GM11168 (cell line): ENCODE measurements at regions not wholly inside any gene's neighbourhood (a gene's known extent, or its start where the extent isn't known, plus 50 kb on each side); places are given as distances from the start of the nearest gene placed in this dataset.
"Not testable (repeated sequence)": the region's sequence is repeated elsewhere in the genome, so short reads cannot be mapped to it uniquely, and the experiment has no call there.

Experiments used
- in situ Hi-C: fragments of 300-500 bp; cut with MboI; formaldehyde crosslinking; loops from one replicate; pipeline ENCODE4 v1.12.0; 2022; ENCODE audit warnings: low sequenced_read_pairs; ENCODE audit not compliant: unreplicated experiment

DNA sequence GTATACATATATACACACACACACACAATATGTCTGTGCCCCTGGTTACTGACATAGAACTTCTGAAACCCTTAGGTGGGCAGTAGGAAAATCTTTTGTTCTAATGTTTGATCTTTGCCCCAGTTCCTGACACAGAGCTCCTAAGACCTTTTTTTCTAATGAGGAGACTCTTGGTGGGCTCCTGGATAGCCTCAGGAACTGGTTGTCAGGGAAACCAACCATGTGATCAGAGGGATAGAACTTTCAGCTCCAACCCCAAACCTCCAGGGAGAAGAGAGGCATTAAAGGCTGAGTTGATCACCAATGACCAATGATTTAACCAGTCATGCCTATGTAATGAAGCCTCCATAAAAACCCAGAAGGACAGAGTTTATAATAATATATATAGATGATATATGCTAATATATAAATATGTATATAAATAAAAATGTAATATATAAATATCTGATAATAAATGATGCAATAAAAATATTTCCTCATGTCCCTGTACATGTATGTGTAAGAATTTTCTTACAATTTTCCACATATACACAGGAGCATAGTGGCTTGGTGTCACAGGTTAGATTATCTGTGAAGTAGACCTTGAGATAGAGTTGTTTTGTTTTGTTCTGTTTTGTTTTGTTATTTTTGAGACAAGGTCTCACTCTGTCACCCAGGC is 93.3 kb downstream of the GPX5 start:
- in situ Hi-C loops, result no loop called here

DNA sequence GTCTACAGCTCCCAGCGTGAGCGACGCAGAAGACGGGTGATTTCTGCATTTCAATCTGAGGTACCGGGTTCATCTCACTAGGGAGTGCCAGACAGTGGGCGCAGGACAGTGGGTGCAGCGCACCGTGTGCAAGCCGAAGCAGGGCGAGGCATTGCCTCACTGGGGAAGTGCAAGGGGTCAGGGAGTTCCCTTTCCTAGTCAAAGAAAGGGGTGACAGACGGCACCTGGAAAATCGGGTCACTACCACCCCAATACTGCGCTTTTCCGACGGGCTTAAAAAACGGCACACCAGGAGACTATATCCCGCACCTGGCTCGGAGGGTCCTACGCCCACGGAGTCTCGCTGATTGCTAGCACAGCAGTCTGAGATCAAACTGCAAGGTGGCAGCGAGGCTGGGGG is 95.6 kb downstream of the GPX5 start:
- in situ Hi-C loops, result not testable (repeated sequence)

DNA sequence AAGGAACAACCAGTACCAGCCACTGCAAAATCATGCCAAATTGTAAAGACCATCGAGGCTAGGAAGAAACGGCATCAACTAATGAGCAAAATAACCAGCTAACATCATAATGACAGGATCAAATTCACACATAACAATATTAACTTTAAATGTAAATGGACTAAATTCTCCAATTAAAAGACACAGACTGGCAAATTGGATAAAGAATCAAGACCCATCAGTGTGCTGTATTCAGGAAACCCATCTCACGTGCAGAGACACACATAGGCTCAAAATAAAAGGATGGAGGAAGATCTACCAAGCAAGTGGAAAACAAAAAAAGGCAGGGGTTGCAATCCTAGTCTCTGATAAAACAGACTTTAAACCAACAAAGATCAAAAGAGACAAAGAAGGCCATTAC is 97.6 kb downstream of the GPX5 start:
- in situ Hi-C loops, result not testable (repeated sequence)

DNA sequence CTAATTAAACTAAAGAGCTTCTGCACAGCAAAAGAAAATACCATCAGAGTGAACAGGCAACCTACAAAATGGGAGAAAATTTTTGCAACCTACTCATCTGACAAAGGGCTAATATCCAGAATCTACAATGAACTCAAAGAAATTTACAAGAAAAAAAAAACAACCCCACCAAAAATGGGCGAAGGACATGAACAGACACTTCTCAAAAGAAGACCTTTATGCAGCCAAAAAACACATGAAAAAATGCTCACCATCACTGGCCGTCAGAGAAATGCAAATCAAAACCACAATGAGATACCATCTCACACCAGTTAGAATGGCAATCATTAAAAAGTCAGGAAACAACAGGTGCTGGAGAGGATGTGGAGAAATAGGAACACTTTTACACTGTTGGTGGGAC is 100.7 kb downstream of the GPX5 start:
- in situ Hi-C loops, result not testable (repeated sequence)

DNA sequence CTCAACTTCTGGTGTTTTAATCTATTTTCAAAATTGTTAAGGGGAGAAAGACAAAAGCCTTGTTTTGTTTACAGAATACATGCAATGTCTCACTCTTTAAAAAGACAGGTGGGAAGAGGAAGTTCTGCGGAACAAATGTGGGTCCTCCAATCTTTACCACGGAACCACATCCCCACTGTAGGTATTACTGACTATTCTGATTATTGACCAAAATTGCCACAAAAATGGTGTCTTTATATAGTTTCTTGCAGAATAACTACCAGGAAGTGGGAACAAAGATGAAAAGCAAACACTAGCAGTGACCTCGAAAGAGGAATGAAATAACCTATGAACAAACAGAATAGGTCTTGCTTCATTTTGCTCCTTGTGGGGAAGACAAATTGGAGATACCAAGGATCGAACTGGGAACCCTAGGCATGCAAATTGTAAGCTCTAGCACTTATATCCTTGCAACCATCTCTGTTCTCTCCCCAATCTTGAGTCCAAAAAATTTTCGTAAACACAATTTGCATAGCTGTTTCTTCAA is 106.7 kb downstream of the GPX5 start:
- in situ Hi-C loops, result no loop called here

DNA sequence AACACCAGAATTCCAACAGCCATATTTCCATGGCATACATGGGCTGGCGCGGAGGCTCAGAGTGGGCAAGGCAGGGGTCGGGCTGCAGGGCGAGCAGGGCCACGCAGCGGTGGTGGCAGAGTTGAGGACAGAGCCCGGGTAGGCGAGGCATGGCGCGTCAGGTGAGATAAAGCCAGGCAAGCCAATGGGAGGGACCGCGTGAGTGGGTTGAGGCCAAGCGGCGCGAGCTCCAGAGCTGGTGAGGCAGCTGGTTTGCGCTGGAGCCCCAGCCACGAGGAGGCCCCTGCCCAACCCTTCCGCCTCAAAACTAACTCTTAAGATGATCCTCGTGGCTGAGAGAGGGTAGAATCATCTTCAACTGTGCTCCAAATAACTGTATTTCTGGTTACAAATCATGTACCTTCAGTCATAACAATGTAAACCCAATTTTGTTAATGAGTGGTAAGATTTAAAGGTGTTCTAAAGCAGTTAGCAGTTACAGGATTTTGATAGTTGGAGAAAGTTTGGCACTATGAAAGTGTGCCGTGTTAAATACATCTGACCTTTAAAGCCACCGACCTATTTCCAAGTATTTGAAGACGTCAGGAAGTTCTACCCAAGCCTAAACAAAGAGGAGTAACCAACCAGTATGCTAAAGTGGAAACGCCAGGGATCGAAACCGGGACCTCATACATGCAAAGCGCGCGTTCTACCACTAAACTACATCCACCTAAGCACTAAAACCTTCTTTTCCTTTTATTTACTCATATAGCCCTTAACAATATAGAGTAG is 107.9 kb downstream of the GPX5 start:
- in situ Hi-C loops, result no loop called here

DNA sequence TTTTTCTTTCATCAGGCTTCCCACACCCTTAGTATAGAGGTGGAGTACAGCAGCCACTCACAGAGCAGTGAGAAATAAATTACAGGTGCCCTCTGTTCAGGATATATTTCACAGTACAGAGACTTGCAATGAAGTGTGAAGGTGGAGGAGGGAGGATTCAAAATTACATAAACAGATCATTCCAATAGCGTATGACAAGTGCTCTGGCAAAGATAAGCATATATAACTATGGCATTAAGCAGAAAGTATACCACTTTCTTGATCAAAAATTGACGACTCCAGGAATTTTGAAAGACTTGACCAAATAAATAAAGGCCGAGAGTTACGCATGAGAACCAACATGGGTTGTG is 108.7 kb downstream of the GPX5 start:
- in situ Hi-C loops, result no loop called here

DNA sequence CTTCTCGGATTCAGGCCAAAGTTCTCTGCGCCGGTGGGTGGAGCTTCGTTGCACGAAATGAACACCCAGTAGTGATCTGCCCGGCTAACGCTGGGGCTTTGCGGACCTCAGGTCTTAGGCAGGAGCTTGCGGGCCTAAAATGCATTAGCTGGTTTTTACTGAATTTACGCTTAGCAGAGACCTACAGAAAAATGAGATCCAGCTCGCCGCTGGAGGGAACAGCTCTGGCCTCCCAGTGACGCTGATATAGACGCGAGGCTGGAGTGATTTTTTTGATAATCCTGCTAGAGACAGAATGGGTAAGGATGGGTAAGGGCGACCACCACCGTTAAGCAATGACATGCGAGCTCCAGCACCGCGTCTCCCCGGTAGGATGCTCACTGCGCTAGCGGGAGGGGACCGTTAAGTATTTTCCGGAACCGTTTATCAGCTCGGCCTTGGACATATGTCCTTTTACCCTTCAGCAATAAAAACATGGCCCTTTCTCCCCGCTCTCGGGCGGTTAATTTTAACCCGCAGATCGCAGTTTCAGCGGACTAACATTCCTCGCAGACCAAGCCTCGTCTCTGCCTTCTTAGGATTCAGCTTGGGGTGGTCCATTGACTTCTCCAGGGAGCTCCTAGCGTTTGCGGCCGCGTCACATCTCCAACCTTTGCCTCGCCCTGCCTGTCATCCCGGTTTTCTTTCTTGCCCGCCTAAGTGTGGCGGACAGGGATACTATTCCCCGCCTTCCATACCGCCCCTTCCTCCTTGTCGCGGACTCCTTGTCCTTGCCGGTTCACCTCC is 109.3 kb downstream of the GPX5 start:
- in situ Hi-C loops, result no loop called here

DNA sequence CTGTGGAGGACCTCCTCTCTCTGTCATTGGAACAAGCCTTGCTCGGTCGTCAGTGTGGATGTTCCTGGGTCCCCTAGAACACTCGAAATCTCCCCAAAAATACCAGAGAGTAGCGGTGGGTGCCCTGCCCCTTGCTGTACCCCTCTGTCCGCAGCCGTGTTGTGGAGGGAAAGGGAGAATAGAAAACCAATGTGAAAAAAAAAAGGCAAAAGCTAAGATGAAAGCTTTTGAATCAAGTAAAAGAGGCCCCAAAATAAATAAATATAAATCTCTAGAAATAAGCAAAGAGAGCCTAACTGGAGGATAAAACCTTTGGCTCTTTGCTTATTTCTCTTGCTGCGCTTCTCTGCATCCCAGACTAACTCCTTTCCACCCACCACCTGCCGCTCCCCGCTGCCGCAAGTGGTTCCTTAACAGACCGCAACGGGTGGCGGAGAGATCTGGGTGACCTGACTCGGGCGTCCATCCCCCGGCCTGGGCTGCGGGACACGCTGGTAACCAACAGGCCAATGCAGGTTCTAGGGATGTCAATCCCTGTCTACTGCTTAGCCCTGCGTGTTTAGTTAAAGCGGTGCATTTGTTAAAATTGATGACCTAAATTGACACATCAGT is 110.0 kb downstream of the GPX5 start:
- in situ Hi-C loops, result no loop called here

DNA sequence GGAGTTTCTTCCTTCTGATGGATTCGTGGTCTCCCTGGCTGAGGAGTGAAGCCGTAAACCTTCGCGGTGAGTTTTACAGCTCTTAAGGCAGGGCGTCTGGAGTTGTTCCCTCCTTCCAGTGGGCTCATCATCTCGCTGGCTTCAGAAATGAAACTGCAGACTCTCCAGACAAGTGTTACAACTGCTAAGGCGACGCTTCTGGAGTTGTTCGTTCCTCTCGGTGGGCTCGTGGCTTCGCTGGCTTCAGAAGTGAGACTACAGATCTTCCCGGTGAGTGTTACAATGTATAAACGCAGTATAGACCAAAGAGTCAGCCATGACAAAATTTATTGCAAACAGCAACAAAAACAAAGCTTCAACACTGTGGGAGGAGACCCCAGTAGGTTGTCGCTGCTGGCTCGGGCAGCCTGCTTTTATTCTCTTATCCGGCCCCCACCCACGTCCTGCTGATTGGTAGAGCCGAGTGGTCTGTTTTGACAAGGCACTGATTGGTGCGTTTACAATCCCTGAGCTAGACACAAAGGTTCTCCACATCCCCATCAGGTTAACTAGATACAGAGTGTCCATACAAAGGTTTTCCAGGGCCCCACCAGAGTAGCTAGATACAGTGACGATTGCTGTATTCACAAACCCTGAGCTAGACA is 113.2 kb downstream of the GPX5 start:
- in situ Hi-C loops, result no loop called here

DNA sequence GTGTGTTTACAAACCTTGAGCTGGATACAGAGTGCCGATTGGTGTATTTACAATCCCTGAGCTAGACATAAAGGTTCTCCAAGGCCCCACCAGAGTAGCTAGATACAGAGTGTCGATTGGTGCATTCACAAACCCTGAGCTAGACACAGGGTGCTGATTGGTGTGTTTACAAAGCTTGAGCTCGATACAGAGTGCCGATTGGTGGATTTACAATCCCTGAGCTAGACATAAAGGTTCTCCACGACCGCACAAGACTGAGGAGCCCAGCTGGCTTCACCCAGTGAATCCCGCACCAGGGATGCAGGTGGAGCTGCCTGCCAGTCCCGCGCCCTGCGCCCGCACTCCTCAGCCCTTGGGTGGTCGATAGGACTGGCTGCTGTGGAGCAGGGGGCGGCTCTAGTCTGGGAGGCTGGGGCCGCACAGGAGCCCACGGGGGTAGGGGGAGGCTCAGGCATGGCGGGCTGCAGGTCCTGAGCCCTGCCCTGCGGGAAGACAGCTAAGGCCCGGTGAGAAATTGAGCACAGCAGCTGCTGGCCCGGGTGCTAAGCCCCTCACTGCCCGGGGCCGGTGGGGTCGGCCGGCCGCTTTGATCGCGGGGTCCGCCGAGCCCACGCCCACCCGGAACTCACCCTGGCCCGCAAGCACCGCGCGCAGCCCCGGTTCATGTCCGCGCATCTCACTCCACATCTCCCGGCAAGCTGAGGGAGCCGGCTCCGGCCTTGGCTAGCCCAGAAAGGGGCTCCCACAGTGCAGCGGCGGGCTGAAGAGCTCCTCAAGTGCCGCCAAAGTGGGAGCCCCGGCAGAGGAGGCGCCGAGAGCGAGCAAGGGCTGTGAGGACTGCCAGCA is 114.0 kb downstream of the GPX5 start:
- in situ Hi-C loops, result not testable (repeated sequence)

DNA sequence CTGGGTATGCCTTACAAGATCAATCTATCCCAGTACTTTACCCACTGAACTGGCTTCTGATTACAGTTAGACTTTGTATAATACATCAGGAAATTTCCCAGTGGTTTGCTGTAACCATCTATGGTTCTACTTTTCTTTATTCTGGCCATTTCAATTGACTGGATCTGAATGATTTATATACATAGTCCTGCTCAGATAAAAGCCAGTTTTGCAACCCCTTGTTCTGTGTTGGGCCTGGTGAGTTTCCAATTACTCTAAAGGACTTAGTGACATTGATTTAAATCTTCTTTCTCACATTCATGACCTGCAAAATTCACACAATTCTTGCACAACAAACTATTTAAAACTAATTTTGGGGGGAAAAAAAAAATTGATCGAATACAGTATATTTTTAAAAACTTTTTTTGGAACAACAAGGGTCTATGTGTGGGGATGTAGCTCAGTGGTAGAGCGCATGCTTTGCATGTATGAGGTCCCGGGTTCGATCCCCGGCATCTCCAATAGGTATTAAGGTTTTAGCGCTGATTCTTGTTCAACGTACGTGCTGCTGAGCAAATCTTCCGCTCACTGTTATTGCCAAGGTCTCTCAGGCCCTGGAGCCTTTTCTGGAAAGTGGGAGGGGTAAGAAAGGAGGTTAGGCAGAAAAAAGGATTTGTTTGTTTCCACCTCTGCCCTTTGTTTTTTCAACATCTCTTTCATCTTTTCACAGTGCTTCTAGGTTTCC is 117.5 kb downstream of the GPX5 start:
- in situ Hi-C loops, result no loop called here

DNA sequence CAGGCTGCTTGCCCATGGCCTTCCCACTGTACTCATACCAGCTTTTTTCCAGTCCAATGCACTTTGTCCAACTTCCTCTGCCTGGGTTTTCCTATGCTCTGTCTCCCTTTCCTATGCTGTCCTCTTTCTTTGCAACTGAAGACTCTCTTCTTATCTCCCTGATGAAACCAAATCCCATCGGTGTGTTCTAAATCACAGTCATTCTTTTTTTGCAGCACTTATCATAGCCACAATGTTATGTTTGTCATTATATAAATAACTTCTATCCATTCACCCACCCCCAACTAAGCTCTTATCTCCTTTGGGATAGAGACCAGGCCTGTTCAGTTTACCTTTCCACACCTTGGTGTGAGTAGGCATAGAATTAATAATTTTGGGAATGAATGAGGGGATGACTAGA is 121.0 kb downstream of the GPX5 start:
- in situ Hi-C loops, result no loop called here

DNA sequence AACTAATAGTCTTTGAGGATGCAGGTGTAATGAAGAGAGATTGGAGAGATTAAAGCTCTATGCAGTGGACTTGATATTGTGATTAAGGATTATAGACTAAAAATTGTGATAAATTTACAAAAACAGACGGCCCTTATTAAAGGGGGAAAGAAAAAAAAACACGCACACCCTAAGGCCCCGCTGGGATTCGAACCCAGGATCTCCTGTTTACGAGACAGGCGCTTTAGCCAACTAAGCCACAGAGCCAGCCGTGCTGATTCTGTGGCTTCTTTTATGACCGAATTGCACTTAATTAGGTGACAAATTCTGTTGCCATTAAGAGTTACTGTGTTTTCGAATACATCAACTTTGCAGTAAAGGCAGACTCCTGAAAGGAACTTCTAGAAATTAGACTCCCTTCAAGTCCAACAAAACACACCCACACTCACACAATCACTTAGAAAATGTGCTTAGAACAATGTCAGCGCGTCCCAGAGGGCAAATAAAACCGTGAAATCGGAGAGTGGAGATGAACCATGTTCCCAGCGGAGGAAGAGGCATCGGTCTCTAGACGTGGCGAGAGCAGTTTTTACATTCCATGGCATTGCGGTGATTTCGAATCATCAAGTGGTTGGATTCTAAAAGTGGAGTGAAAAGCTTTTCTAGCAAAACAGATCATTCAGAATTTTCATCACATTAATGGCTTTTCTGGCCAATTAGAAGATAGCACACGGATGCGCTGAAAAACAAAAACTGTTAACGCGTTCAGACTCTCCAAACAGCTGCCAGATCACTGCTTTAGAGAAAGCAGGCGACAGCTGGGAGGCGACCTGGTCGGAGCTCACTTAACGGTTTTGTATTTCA is 122.6 kb downstream of the GPX5 start:
- in situ Hi-C loops, result no loop called here

DNA sequence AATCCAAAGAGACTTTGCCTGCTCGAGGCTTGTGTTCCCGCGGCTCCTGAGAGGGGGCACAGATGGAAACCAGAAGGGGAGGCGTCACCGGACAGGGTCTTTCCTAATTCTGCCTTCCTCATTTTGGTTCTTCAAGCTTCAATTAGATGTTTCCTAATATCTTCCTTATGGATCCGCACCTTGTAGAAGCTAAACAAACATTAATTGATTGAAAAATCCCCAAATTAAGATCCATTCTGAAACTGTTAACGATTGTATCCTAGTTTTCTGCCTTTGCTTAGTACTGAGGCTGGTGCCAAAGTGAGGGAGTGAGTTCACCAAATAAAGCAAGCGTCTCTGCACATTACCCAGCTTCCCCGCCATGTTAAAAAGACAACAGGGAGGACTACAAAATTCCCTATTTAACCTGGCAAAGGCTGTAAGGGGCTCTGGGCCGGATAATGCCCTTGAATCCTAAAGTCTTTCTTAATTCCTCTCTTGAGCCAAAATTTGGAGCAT is 123.2 kb downstream of the GPX5 start:
- in situ Hi-C loops, result no loop called here

DNA sequence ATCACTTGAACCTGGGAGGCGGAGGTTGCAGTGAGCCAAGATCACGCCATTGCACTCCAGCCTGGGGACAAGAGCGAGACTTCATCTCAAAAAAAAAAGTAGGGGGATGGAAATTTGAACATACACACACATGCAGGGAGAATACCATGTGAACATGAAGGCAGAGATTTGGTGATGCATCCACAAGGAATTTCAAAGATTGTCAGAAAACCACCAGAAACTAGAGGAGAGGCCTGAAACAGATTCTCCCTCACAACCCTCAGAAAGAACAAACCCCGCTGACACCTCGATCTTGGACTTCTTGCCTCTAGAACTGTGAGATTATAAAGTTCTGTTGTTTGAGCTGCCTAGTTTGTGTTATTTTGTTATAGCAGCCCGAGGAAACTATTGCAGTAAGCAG is 125.5 kb downstream of the GPX5 start:
- in situ Hi-C loops, result no loop called here

DNA sequence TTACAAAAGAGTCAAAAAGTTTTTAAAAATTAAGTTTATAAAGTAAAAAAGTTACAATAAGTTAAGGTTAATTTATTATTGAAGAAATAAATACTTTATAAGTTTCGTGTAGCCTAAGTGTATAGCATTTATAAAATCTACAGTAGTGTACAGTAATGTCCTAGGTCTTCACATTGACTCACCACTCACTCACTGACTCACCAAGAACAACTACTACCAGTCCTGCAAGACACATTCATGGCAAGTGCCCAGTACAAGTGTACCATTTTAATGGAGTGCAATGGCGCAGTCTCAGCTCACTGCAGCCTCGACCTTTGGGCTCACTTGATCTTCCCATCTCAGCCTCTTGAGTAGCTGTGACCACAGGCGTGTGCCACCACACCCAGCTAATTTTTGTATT is 128.2 kb downstream of the GPX5 start:
- in situ Hi-C loops, result no loop called here

DNA sequence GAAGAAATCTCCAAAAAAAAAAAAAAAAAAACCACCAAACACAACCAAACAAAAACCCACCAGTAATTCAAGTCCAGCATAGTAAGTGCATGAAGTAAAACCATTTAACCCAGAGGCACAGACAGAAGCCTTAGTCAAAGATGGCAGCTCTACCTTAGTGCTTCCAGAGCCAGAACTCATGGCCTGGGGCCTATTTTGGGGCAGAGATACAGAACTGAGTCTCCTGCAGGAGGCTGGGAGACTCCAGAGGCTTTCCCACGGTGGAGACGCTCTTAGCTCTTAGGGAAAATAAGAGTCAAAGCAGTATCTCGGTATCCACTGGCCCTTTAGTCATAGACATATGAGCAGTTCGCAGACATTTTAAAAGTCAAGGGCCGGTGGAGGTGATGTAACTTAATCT is 129.5 kb downstream of the GPX5 start:
- in situ Hi-C loops, result no loop called here
